NCI-H446 (cell line): ENCODE measurements at regions not wholly inside any gene's neighbourhood (a gene's known extent, or its start where the extent isn't known, plus 50 kb on each side); places are given as distances from the start of the nearest gene placed in this dataset.
"Not testable (repeated sequence)": the region's sequence is repeated elsewhere in the genome, so short reads cannot be mapped to it uniquely, and the experiment has no call there.

Experiments
- DNase-seq, 2 experiments: peaks; one replicate each; lab custom pipeline; 2025; lab: John Stamatoyannopoulos, UW

- no peak for DNase-seq
These were observed 101.0 kb upstream of the ADRA1D start for GRCh38 chr20:4350096-4350495.

GRCh38 chr20:4344670-4345069, 95.6 kb upstream of the ADRA1D start:
- no peak for DNase-seq

- no peak for DNase-seq
These were observed 93.5 kb upstream of the ADRA1D start for GRCh38 chr20:4342609-4343008.

- no peak for DNase-seq
These were observed 92.9 kb upstream of the ADRA1D start for GRCh38 chr20:4341804-4342485.

- no peak for DNase-seq
These were observed 86.6 kb upstream of the ADRA1D start for GRCh38 chr20:4335722-4336121.

- peak in 1 of 2 experiments; percentile 38 for DNase-seq
These were observed 83.2 kb upstream of the ADRA1D start for GRCh38 chr20:4332121-4332860.

GRCh38 chr20:4330011-4330410, 80.9 kb upstream of the ADRA1D start:
- no peak for DNase-seq

GRCh38 chr20:4329232-4329631, 80.1 kb upstream of the ADRA1D start:
- DNase-seq: no peak

- no peak for DNase-seq
These were observed 79.5 kb upstream of the ADRA1D start for GRCh38 chr20:4328541-4328940.

GRCh38 chr20:4327956-4328355, 78.9 kb upstream of the ADRA1D start:
- no peak for DNase-seq

GRCh38 chr20:4326195-4327065, 77.3 kb upstream of the ADRA1D start:
- DNase-seq: no peak

GRCh38 chr20:4325548-4326187, 76.6 kb upstream of the ADRA1D start:
- no peak for DNase-seq

GRCh38 chr20:4324611-4325243, 75.6 kb upstream of the ADRA1D start:
- DNase-seq: no peak

GRCh38 chr20:4322499-4322898, 73.4 kb upstream of the ADRA1D start:
- no peak for DNase-seq

- no peak for DNase-seq
These were observed 71.2 kb upstream of the ADRA1D start for GRCh38 chr20:4320291-4320690.

- no peak for DNase-seq
These were observed 69.8 kb upstream of the ADRA1D start for GRCh38 chr20:4318891-4319290.

- not testable (repeated sequence) for DNase-seq
These were observed 61.5 kb upstream of the ADRA1D start for GRCh38 chr20:4310616-4311015.

- DNase-seq: no peak
These were observed 57.1 kb upstream of the ADRA1D start for GRCh38 chr20:4306206-4306605.

- no peak for DNase-seq
These were observed 56.0 kb upstream of the ADRA1D start for GRCh38 chr20:4305091-4305490.

- DNase-seq: no peak
These were observed 55.5 kb upstream of the ADRA1D start for GRCh38 chr20:4304601-4305000.

- DNase-seq: no peak
These were observed 54.0 kb upstream of the ADRA1D start for GRCh38 chr20:4303136-4303535.

GRCh38 chr20:4300921-4301320, 51.8 kb upstream of the ADRA1D start:
- DNase-seq: no peak
